Brain microvascular endothelial cell (primary cell): ENCODE measurements at regions not wholly inside any gene's neighbourhood (a gene's known extent, or its start where the extent isn't known, plus 50 kb on each side); places are given as distances from the start of the nearest gene placed in this dataset.
"Not testable (repeated sequence)": the region's sequence is repeated elsewhere in the genome, so short reads cannot be mapped to it uniquely, and the experiment has no call there.

Source experiments
- DNase-seq: peaks from one replicate; pipeline ENCODE4 v3.0.0-alpha.2; 2020
- H3K27ac ChIP-seq: fragments of 250-450 bp; sonication (Bioruptor Pico); 2 replicates; pipeline ENCODE4 v1.5.1; 2020; ENCODE audit warnings: mild to moderate bottlenecking, moderate library complexity
- H3K27me3 ChIP-seq: fragments of 250-450 bp; sonication (Bioruptor Pico); replicated peaks from 2 replicates; pipeline ENCODE4 v1.5.1; 2020; ENCODE audit warnings: mild to moderate bottlenecking
- H3K36me3 ChIP-seq: fragments of 250-450 bp; sonication (Bioruptor Pico); replicated peaks from 2 replicates; pipeline ENCODE4 v1.5.1; 2020; ENCODE audit warnings: mild to moderate bottlenecking
- H3K4me3 ChIP-seq: 2 replicates; pipeline ENCODE4 v1.5.1; 2011; ENCODE audit warnings: low read depth, mild to moderate bottlenecking, control low read depth, low read length, moderate library complexity
- in situ Hi-C: cut with HindIII; loops from 2 replicates; pipeline ENCODE4 v1.10.0; 2017; ENCODE audit warnings: low sequenced_read_pairs, low pct_ligation_motif_present
- TF ChIP-seq, protein P1 (sequence below): IDR thresholded peaks from 2 replicates; pipeline ENCODE4 v1.5.1; 2011; ENCODE audit warnings: low read depth, mild to moderate bottlenecking, moderate library complexity, low read length, control low read depth, inconsistent platforms; ENCODE audit errors: missing control alignments

- in situ Hi-C loops: no loop called here
- no peak for DNase-seq
- H3K4me3 ChIP-seq: no peak overlapping the region
- no peaks in the 10 kb centered on the region for H3K36me3 ChIP-seq
- no peak overlapping the region for H3K27ac ChIP-seq
- TF ChIP-seq, protein P1, sequence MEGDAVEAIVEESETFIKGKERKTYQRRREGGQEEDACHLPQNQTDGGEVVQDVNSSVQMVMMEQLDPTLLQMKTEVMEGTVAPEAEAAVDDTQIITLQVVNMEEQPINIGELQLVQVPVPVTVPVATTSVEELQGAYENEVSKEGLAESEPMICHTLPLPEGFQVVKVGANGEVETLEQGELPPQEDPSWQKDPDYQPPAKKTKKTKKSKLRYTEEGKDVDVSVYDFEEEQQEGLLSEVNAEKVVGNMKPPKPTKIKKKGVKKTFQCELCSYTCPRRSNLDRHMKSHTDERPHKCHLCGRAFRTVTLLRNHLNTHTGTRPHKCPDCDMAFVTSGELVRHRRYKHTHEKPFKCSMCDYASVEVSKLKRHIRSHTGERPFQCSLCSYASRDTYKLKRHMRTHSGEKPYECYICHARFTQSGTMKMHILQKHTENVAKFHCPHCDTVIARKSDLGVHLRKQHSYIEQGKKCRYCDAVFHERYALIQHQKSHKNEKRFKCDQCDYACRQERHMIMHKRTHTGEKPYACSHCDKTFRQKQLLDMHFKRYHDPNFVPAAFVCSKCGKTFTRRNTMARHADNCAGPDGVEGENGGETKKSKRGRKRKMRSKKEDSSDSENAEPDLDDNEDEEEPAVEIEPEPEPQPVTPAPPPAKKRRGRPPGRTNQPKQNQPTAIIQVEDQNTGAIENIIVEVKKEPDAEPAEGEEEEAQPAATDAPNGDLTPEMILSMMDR: no peak
- H3K27me3 ChIP-seq: no peaks in the 10 kb centered on the region
Observed at GRCh38 chr17:70327279-70327678, 157.9 kb downstream of the KCNJ2 start.

GRCh38 chr17:70327723-70328122 is 158.4 kb downstream of the KCNJ2 start:
- DNase-seq: no peak
- H3K27ac ChIP-seq: no peak overlapping the region
- no peak overlapping the region for H3K4me3 ChIP-seq
- TF ChIP-seq, protein P1: no peak
- no peaks in the 10 kb centered on the region for H3K27me3 ChIP-seq
- in situ Hi-C loops: no loop called here
- no peaks in the 10 kb centered on the region for H3K36me3 ChIP-seq

- in situ Hi-C loops: no loop called here
- no peak for DNase-seq
- H3K27me3 ChIP-seq: no peaks in the 10 kb centered on the region
- H3K36me3 ChIP-seq: no peaks in the 10 kb centered on the region
- H3K27ac ChIP-seq: no peak overlapping the region
- H3K4me3 ChIP-seq: no peak overlapping the region
- TF ChIP-seq, protein P1: no peak
Observed at GRCh38 chr17:70329721-70330120, 160.4 kb downstream of the KCNJ2 start.

DNA sequence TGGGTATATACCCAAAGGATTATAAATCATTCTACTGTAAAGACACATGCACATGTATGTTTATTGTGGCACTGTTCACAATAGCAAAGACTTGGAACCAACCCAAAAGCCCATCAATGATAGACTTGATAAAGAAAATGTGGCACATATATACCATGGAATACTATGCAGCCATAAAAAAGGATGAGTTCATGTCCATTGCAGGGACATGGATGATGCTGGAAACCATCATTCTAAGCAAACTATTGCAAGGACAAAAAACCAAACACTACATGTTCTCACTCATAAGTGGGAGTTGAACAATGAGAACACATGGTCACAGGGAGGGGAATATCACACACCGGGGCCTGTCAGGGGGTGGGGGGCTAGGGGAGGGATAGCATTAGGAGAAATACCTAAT is 161.7 kb downstream of the KCNJ2 start:
- H3K36me3 ChIP-seq, in situ Hi-C loops, H3K4me3 ChIP-seq, DNase-seq, H3K27me3 ChIP-seq, H3K27ac ChIP-seq: not testable (repeated sequence)

DNA sequence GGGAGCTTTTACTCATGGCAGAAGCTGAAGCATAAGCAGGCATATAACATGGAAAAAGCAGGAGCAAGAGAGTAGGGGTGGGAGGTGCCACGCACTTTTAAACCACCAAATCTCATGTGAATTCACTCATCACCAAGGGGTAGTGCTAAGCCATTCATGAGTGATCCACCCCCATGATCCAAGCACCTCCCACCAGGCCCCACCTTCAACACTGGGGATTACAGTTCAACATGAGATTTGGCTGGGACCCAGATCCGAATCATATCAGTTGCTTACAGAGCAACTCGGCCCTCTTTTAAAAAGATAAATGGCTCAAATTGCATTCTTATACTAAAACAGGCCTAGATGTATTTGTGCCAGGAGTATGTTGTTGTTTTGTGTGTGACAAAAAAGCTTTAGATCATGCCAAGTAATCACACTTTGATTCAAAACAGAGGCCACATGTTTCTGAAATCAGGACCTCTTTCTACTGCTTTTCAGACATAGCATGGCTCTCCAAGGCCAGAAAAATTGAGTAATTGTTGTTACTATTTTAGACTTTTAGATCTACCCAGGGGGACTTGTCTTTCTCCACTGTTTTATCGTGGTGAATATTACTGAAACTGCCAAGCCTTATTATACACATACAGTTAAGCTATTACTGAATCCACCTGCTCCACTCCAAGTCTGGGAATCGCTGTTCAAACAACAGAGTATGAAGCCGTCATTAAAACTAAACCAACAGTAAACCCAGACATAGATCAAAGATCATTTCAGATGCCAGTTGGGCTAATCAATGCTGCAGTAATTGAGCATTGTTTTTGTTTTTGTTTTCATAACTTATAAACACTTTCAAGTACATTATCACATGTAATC is 163.3 kb downstream of the KCNJ2 start:
- Histone ChIP-seq H3K4me3 (no peak overlapping the region), H3K36me3 (no peaks in the 10 kb centered on the region), H3K27ac (no peak overlapping the region), H3K27me3 (no peaks in the 10 kb centered on the region)
- in situ Hi-C loops: no loop called here
- TF ChIP-seq, protein P1: no peak
- no peak for DNase-seq

DNA sequence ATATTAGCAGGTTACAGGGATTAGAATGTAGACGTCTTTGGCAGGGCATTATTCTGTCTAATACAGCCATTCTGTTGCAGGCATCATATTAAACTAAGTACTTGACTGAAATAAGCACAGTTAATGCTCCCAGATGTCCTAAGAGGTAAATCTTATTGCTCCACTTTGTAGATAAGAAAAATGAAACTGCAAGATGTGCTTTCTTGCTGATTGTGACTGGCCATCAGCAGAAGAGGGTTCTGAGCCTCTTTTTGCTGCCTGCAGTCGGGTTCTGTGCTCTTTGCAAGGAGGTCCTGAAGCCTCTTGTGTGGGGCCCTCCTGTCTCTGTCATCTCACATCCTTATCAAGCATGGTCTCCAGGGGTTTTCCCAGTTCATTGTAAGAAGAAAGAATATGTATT is 167.1 kb downstream of the KCNJ2 start:
- TF ChIP-seq, protein P1: no peak
- no peak for DNase-seq
- Histone ChIP-seq H3K27me3 (no peaks in the 10 kb centered on the region), H3K27ac (no peak overlapping the region), H3K4me3 (no peak overlapping the region), H3K36me3 (no peaks in the 10 kb centered on the region)
- in situ Hi-C loops: no loop called here
